Activated gamma-delta T cell treated with anti-CD3 and anti-CD28 coated beads, Interleukin-2, amount 50 U/mL, for 16 hours (primary cell): ENCODE measurements at regions not wholly inside any gene's neighbourhood (a gene's known extent, or its start where the extent isn't known, plus 50 kb on each side); places are given as distances from the start of the nearest gene placed in this dataset.
"Not testable (repeated sequence)": the region's sequence is repeated elsewhere in the genome, so short reads cannot be mapped to it uniquely, and the experiment has no call there.

ENCODE experiments used
- DNase-seq: peaks from one replicate; pipeline ENCODE4 v3.0.0-alpha.2; 2020; ENCODE audit warnings: low read depth

DNA sequence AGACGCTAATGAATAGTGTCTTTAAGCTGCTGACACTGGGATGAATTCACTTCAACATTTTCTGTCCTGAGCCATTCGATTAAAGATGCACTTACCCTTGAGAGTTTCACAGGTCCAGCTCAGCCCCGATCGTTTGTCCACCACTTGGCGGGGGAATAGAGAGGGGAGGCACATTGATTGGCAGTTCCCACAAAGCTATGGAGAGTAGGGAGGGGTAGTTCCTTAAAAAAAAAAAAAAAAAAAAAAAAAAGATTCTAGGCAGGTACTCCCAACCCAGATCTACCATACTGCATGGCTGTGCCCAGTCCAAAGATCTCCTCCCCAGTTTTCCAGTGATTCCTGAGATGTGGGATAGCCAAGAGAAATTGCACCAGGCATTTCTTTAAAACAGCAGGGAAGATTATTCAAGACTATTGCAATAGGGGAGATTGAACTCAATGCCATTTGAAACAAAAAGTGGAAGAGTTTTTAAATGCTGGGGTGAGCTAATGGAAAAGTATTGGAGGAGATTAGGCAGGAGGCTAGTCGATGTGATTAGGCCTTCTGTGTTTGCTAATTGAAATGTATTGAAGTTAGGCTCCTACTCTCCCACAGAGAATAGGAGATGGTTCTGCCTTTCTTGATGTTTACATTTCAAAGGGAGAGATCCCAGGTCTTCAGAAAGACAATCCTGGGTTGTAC lies 2217.4 kb upstream of the WWC1 start:
- no peak for DNase-seq

DNA sequence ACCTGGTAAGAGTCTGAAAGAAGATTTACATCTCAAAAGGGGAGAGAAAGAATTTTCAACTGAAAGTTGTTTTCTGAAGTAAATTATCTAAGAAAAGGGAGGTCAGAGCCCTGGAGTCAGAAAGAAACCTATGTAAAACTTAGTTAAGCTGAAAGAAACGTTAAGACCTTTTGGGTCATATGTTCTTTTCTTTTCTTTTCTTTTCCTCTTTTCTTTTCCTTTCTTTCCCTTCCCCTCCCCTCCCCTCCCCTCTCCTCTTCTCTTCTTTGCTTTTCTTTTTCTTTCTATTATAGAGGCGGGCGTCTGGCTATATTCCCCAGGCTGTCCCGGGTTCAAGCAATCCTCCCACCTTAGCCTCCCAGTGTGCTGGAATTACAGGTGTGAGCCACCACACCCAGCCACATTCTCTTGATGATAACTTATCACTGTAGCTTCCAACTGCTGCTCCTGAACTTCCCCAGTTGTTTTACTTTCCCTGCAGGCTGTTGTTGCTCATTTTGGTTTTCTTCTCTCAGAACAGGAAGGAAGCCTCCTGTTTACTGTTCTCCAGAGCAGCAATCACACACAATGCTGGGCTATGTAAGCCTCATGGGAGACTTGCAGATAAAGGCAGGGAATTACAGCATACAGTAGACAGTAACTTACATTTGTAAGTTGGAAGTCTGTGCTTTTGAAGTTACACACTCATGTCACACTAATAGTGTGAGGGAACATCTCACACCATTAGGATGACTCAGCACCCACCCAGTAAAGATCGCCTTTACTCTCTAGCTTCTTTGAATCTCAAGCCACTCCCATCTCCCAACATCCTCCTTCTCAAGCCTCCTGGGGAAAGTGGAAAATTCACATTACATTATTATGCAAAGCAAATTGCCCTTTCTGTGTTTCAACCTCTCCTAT lies 2216.6 kb upstream of the WWC1 start:
- no peak for DNase-seq

DNA sequence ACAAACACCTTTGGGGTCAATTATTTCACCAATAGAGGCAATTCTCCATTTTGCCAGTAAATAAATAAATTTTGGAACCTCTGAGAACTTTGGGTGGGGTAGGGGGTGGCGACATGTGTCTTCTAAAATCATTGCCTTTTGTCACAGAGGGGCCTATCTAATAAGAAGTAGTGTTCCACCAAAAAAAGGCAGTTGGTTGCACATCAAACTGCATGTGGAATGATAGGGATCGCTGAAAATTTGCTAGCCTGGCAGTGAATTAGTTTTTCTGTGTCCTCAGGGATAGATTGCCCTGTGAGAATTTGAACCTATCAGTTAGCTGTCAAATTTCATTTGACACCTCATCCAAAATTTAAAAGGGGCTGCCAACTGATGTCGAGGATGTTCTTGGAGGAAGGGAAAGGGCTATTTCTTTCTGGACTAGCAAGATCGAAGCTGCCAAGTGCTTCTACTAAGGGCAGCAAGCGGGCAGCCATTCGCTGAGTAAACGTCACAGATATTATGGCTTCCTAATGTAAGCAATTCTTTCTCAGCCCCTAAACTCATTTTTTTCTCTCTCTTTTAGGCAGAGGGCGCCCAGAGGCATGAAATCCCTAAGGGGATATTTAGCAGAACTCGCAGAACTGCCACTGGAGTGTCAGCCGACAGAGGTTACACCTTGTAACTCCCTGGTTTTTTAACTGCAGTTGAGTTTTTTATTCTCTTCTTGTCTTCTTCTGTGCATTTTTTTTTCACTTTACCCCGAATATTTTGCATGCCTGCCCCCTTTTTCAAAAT lies 2208.1 kb upstream of the WWC1 start:
- no peak for DNase-seq

DNA sequence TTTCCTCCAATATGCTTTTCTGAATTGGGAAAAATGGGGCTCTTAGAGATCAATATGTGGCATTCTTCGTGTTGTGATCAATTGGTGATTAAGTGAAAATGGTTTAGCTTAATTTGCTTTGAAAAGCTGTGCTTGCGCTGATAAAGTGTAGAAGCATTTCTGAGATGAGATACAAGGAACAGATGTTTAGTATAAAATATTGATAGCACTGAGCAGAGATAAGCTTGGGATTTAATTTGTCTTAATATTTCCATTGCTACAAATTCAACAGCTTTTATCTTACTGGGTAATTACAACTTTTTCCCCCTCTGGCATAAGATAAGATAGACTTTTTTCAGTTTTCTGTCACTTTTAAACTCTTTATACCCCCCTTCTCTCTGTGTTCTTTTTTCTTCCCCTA lies 2204.9 kb upstream of the WWC1 start:
- DNase-seq, result no peak

DNA sequence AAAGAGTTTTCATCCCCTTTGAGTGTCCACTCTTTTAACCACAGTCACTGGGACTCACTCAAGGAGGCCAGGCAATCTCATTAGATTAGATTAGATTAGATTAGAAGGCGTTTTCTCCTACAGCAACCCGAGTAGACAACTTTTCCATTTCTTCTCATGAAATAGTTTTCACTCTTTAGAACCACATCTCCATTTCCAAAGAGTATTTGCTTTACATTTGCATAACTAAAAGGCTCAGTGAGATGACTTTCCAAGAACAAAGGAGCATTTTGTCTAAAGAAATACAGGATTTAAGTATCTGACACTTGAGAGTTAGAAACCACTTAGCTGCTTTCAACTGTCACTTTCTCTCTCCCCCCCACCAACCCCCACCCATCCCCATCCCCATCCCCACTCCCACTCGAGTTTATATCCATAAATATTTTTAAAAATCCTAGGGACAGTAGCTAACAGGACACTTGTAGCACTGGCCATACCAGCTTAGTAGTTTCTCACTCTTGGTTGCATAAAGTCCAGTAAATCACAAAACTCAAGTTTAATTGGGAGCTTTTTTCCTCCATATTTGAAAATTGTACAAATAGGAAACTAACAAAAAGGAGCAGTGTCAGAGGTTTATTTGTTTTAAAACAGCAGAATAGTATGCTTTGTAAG lies 2202.9 kb upstream of the WWC1 start:
- no peak for DNase-seq

DNA sequence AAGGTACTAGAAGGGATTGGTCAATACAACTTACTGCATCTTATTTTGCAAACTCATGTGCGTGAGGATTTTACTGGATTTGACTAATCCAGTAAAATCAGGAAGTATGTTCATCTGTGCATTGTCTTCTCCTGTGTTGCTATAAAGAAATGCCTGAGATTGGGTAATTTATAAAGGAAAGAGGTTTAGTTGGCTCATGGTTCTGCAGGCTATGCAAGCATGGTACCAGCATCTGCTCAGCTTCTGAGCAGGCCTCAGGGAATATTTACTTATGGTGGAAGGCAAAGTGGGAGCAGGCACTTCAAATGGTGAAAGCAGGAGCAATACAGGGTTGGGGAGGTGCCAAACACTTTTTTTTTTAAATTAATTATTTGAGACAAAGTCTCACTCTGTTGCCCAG lies 2199.5 kb upstream of the WWC1 start:
- DNase-seq, result no peak

DNA sequence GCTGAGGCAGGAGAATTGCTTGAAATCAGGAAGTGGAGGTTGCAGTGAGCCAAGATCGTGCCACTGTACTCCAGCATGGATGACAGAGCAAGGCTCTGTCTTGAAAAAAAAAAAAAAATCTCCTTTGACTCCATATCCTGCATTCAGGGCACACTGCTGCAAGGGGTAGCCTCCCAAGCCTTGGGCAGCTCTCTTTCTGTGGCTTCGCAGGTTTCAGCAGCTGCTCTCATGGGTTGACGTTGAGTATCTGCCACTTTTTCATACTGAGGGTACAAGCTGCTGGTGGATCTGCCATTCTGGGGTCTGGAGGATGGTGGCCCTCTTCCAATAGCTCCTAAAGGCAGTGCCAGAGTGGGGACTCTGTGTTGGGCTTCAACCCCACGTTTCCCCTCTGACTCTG lies 2198.1 kb upstream of the WWC1 start:
- DNase-seq, result no peak

DNA sequence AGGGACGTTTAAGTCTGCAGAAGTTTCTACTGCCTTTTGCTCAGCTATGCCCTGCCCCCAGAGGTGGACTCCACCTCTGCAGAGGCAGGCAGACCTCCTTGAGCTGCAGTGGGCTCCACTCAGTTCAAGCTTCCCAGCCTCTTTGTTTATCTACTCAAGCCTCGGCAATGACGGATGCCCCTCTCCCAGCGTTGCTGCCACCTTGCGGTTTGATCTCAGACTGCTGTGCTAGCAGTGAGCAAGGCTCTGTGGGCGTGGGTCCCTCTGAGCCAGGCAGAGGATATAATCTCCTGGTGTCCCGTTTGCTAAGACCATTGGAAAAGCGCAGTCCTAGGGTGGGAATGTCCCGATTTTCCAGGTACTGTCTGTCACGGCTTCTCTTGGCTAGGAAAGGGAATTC lies 2188.5 kb upstream of the WWC1 start:
- DNase-seq, result no peak

DNA sequence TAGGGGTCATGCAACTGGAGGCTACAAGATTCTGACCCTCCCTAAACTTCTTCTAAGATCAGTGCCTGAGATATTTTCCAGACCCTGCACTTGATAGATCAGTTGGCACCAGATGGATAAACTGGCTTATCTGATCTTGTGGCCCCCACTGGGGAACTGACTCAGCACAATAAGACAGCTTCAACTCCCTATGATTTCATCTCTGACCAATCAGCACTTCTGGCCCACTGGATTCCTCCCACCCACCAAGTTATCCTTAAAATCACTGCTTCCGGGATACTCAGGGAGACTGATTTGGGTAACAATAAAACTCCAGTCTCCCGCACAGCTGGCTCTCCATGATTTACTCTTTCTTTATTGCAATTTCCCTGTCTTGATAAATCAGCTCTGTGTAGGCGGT lies 2180.4 kb upstream of the WWC1 start:
- DNase-seq, result no peak

DNA sequence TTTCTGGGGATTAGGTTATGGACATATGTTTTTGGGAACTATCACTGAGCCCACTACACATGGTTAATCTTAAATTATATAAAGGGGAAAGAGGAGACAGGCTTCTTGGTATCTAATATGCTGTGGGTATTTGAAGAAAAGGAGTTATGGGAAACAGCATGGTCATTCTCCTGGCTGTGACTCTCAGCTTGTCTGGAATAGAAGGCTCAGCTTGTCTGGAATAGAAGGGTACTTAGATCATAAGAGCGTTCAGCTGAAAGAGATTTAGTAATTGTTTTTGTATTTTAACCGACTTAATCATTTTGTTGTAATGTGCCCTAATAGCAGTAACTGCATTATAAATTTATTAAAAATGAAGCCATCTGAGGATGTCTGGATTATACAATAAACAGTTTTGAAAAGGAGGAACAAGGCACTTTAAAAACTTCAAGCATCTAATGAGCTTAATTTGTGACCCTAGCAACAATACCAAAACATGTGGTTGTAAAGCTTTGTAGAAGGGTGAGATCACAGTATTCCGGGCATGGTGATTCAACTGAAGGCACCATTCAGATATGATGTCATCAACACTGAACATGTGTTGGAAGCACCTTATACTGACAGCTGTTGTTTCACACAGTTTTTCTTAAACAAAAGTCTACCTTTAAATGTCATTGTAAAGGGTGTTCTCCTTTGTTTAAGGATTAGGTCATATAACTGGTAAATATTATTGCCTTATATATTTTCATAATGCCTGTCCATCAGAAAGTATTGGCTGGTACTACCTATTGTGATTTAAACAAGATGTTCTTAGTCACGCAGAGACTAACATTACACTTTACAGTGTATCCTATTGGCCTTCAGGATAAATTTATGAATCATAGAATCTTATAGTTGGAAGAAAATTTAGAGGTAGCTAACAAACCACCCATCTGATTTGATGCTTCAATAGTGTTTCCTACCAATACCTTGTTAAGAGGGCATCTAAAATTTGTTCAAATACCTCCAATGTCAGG lies 2174.1 kb upstream of the WWC1 start:
- no peak for DNase-seq

DNA sequence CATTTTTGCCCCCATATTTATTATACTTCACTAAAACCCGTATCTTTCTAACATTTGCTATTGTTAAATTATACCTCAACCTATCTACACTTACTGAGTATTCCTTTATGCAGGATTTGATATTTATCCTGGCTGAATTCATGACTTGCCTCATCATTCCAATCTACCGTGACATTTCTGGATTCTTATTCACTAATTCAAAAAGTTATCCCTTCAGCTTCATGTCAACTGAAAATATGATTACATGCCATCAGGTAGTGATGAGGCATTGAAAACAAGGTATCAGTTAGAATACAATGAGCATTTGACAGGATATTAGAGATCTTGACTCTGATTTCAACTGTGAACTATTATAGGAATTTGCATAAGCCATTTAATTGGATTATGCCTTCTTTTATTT lies 2171.9 kb upstream of the WWC1 start:
- no peak for DNase-seq

DNA sequence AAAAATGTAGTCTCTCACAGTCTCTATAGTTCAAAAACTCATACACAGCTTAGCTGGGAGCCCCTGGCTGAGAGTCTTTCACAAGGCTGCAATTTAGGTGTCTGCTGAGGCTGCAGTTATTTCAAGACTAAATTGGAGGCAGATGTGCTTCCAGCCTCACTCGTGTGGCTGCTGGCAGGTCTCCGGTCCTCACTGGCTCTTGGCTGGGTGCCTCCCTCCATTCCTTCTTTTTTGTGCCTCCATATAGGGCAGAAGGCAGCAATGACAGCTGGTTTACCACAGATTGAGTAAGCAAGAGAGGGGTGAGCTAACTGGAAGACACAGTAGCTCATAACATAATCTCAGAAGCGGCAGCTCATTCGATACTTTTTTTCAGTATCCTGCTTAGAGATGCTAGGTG lies 2167.7 kb upstream of the WWC1 start:
- no peak for DNase-seq

DNA sequence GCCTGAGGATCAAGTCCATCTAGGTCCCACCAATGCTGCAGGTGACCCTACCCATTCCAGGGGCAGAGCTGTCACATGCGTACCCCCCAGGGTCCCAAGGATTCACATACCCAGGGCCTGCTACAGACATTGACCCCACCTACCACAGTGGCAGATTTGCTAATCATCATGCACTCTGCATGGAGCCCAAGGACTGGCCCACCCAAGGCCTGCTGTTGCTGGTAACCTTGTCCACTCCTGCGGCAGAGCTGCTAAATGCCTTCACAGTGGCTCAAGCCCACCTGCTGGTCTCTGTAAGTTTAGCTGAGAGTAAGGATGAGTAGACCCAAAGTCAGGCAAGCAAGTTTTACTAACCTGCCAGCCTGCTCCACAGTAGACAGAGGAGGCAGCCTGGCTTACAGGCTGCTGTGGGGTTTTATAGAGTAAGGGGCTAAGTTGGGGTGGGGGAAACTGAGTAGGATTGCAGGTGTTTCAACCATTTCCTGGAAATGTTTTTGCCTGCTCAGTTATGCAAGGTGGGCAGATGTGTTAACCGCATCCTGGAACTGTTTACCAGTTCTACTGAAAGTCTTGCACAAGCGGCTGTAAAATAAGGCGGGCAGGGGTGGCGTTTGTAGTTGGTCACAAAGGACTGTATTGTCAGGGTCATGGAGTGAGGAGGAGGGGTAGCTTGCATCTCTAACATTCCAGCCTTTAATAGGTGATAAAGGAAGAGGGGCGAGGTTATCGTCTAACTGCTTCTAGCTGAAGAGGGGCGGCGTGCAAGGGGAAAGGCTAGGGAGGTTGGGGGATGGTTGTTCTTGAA lies 2163.5 kb upstream of the WWC1 start:
- DNase-seq, result no peak

DNA sequence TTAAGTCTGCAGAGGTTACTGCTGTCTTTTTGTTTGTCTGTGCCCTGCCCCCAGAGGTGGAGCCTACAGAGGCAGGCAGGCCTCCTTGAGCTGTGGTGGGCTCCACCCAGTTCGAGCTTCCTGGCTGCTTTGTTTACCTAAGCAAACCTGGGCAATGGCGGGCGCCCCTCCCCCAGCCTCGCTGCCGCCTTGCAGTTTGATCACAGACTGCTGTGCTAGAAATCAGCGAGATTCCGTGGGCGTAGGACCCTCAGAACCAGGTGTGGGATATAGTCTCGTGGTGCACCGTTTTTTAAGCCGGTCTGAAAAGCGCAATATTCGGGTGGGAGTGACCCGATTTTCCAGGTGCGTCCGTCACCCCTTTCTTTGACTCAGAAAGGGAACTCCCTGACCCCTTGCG lies 2146.3 kb upstream of the WWC1 start:
- DNase-seq, result not testable (repeated sequence)

DNA sequence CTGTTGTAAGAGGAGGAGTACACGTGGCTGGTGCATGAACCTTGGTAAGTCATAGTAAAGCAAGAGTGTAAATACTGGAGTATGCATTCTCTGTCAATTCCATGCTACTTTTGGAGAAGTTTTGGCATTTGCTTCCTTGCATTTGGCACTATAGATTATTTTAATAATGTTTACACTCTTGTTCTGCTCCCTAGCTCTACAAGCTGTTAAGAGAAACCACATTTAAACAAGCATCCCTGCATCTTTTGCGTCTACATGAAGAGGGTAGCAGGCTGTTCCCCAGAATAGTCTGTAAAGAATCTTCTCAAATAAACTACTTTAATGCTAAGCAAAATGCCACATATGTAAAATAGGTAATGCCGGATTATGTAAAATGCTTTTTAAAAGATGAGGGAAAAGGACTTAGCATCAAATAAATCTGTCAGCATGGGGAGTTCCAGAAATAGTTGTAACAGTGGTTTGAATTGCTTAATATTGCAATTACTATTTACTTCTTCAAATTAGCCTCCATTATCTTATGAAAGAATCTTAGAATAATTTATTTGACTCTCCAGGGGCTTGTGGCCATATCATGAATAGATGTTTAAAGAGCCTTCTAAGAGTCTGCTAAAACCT lies 2127.3 kb upstream of the WWC1 start:
- DNase-seq, result no peak

DNA sequence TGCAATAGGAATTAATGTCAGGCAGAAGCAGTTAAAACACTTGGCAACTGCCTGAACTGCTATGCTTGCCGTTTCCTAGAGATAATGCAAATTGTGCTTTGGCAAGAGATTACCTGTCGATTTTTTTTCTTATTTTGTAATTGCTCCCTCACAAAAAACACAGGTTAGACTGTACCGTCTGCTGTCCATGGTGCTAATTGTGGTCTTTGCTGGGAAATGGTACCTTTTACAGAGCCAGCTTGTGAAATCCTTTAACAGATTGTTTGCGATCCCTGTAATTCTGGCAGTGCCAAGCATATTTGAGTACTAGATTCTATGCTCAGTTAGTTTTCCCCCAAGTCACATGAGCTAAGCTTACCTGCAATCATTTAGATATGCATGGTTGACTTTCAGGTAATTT lies 2125.8 kb upstream of the WWC1 start:
- no peak for DNase-seq

DNA sequence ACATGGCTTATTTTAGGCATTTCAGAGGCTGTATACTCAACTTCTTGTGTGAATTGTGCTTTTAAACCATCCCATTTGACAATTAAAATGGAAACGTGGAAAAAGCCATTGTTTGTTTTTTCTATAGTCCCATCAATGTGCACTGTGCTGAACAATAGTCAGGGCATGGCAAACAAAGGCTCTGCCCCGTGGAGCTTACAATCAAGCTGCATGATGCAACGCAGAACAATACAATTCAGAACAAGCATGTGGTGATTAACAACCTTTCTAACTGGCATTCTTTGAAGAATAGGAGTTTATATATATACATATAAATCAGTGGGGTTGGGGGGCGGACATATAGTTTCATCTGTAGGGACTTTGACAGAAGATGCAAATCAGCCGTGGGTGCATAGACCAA lies 2125.4 kb upstream of the WWC1 start:
- no peak for DNase-seq

DNA sequence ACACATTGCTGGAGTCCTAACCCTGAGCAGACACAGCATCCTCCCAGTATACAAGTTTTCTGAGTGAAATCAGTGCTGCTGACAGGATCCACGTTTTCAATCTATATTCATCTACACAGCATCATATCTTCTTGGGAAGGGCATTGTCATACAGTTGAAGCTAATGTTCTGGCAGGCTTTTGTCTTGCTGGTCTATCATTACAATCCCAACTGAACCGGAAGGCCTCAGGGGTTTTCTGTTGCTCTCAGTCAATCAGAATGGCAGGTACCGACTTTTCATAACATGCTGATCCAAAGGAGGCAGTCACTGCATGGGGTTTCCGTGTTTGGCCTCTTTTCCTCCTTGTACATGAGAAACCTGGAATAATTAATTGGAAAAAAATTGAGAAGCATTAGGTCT lies 2118.8 kb upstream of the WWC1 start:
- DNase-seq, result no peak

DNA sequence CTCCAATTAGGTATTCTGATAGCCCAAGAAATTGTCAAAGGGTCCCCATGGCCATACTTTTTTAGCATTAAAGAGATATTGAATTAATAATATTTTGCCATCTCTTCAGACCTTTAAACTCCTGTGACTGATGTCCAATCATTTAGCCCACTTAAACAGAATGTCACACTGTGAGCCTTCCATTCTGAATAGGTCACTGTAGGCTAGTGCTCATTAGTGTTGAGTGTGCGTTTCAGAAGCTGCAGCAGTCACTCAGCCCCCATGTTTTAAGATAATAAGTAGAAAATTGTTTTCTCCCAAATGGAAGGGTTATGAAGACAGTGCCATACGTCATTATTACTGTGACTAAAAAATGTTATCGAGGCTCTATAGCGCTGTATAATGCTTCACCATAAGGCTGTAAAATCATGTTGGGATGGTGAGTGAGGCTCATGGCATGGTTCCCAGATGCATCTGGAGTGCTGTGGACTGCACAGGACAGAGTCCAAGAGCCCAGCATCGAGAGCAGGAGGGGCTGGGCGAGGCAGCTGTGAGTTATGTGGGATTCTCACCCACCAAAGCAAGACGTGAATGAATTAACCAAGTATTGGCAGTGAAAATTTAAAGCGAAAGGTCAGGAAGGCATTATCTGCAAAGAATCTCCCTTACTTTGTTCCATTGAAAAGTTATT lies 2112.9 kb upstream of the WWC1 start:
- DNase-seq, result no peak
